ENCODE measurements at regions not wholly inside any gene's neighbourhood (a gene's known extent, or its start where the extent isn't known, plus 50 kb on each side); places are given as distances from the start of the nearest gene placed in this dataset.
A peak's percentile ranks its signal among the peaks of the same experiment; 100 is the strongest.
"Not testable (repeated sequence)": the region's sequence is repeated elsewhere in the genome, so short reads cannot be mapped to it uniquely, and the experiment has no call there.

GRCh38 chr2:123618642-123619041 is 406.4 kb upstream of the CNTNAP5 start:
- not testable (repeated sequence) for DNase-seq

GRCh38 chr2:123624816-123625215 is 400.3 kb upstream of the CNTNAP5 start:
- DNase-seq: no peak

GRCh38 chr2:123636232-123636631 is 388.9 kb upstream of the CNTNAP5 start:
- DNase-seq: no peak

- no peak for DNase-seq
These were observed 384.3 kb upstream of the CNTNAP5 start for GRCh38 chr2:123640685-123641335.

GRCh38 chr2:123644053-123644452 is 381.0 kb upstream of the CNTNAP5 start:
- DNase-seq: no peak

- no peak for DNase-seq
These were observed 377.1 kb upstream of the CNTNAP5 start for GRCh38 chr2:123648016-123648415.

GRCh38 chr2:123648956-123649355 is 376.1 kb upstream of the CNTNAP5 start:
- DNase-seq: no peak

- DNase-seq: no peak
These were observed 373.9 kb upstream of the CNTNAP5 start for GRCh38 chr2:123651151-123651550.

GRCh38 chr2:123652320-123652719 is 372.8 kb upstream of the CNTNAP5 start:
- DNase-seq: no peak

- no peak for DNase-seq
These were observed 368.5 kb upstream of the CNTNAP5 start for GRCh38 chr2:123656590-123656989.

- DNase-seq: no peak
These were observed 366.0 kb upstream of the CNTNAP5 start for GRCh38 chr2:123659120-123659519.

- no peak for DNase-seq
These were observed 354.8 kb upstream of the CNTNAP5 start for GRCh38 chr2:123670286-123670685.

GRCh38 chr2:123683797-123684196 is 341.3 kb upstream of the CNTNAP5 start:
- DNase-seq: not testable (repeated sequence)

GRCh38 chr2:123687064-123687463 is 338.0 kb upstream of the CNTNAP5 start:
- DNase-seq: no peak

GRCh38 chr2:123688231-123688940 is 336.7 kb upstream of the CNTNAP5 start:
- no peak for DNase-seq

- peak; percentile 43 for DNase-seq
These were observed 333.0 kb upstream of the CNTNAP5 start for GRCh38 chr2:123692121-123692520.

- peak; percentile 51 for DNase-seq
These were observed 331.3 kb upstream of the CNTNAP5 start for GRCh38 chr2:123693836-123694235.

GRCh38 chr2:123695426-123695825 is 329.7 kb upstream of the CNTNAP5 start:
- DNase-seq: peak; percentile 8

- no peak for DNase-seq
These were observed 329.1 kb upstream of the CNTNAP5 start for GRCh38 chr2:123696021-123696420.

- DNase-seq: no peak
These were observed 328.2 kb upstream of the CNTNAP5 start for GRCh38 chr2:123696799-123697410.

- no peak for DNase-seq
These were observed 309.6 kb upstream of the CNTNAP5 start for GRCh38 chr2:123715467-123715982.

- DNase-seq: no peak
These were observed 307.3 kb upstream of the CNTNAP5 start for GRCh38 chr2:123717636-123718334.

GRCh38 chr2:123720760-123721159 is 304.3 kb upstream of the CNTNAP5 start:
- no peak for DNase-seq
